ENCODE measurements at regions not wholly inside any gene's neighbourhood (a gene's known extent, or its start where the extent isn't known, plus 50 kb on each side); places are given as distances from the start of the nearest gene placed in this dataset.
"Not testable (repeated sequence)": the region's sequence is repeated elsewhere in the genome, so short reads cannot be mapped to it uniquely, and the experiment has no call there.

- no peak for TF ChIP-seq CTCF (conservative IDR thresholded peaks at IDR 0.05; ENCODE audit: low read length)
- no peak for DNase-seq (ENCODE audit: low read depth)
- H3K4me3 ChIP-seq (ENCODE audit: low read length), result no peak overlapping the region
Observed at GRCh38 chr14:105709281-105710118, 183.1 kb downstream of the TMEM121 start.

GRCh38 chr14:105710119-105711043, 184.0 kb downstream of the TMEM121 start:
- no peak for DNase-seq (ENCODE audit: low read depth)
- TF ChIP-seq CTCF (conservative IDR thresholded peaks at IDR 0.05; ENCODE audit: low read length), result no peak
- H3K4me3 ChIP-seq (ENCODE audit: low read length), result no peak overlapping the region

GRCh38 chr14:105711044-105711620, 184.7 kb downstream of the TMEM121 start:
- DNase-seq (ENCODE audit: low read depth), result no peak
- H3K4me3 ChIP-seq (ENCODE audit: low read length), result no peak overlapping the region
- TF ChIP-seq CTCF (conservative IDR thresholded peaks at IDR 0.05; ENCODE audit: low read length), result no peak

- TF ChIP-seq CTCF (conservative IDR thresholded peaks at IDR 0.05; ENCODE audit: low read length), result no peak
- no peak overlapping the region for H3K4me3 ChIP-seq (ENCODE audit: low read length)
- DNase-seq (ENCODE audit: low read depth), result no peak
Observed at GRCh38 chr14:105711841-105712460, 185.6 kb downstream of the TMEM121 start.

GRCh38 chr14:105712670-105713069, 186.3 kb downstream of the TMEM121 start:
- not testable (repeated sequence) for DNase-seq (ENCODE audit: low read depth); H3K4me3 ChIP-seq (ENCODE audit: low read length)

GRCh38 chr14:105713160-105713559, 186.8 kb downstream of the TMEM121 start:
- not testable (repeated sequence) for DNase-seq (ENCODE audit: low read depth)

GRCh38 chr14:105713836-105714235, 187.5 kb downstream of the TMEM121 start:
- H3K4me3 ChIP-seq (ENCODE audit: low read length); DNase-seq (ENCODE audit: low read depth): not testable (repeated sequence)

More at GRCh38 chr14:105713160-105713559, 186.8 kb downstream of the TMEM121 start:
- not testable (repeated sequence) for H3K4me3 ChIP-seq (ENCODE audit: low read length)

- not testable (repeated sequence) for DNase-seq (ENCODE audit: low read depth); H3K4me3 ChIP-seq (ENCODE audit: low read length)
Observed at GRCh38 chr14:105718787-105719186, 192.4 kb downstream of the TMEM121 start.

GRCh38 chr14:105720106-105720505, 193.7 kb downstream of the TMEM121 start:
- not testable (repeated sequence) for H3K4me3 ChIP-seq (ENCODE audit: low read length); DNase-seq (ENCODE audit: low read depth)

- H3K4me3 ChIP-seq (ENCODE audit: low read length); DNase-seq (ENCODE audit: low read depth): not testable (repeated sequence)
Observed at GRCh38 chr14:105720852-105721601, 194.6 kb downstream of the TMEM121 start.

GRCh38 chr14:105721602-105721970, 195.2 kb downstream of the TMEM121 start:
- H3K4me3 ChIP-seq (ENCODE audit: low read length); DNase-seq (ENCODE audit: low read depth): not testable (repeated sequence)

- not testable (repeated sequence) for DNase-seq (ENCODE audit: low read depth); H3K4me3 ChIP-seq (ENCODE audit: low read length)
Observed at GRCh38 chr14:105721996-105722709, 195.8 kb downstream of the TMEM121 start.
